ENCODE measurements at regions not wholly inside any gene's neighbourhood (a gene's known extent, or its start where the extent isn't known, plus 50 kb on each side); places are given as distances from the start of the nearest gene placed in this dataset.

DNA sequence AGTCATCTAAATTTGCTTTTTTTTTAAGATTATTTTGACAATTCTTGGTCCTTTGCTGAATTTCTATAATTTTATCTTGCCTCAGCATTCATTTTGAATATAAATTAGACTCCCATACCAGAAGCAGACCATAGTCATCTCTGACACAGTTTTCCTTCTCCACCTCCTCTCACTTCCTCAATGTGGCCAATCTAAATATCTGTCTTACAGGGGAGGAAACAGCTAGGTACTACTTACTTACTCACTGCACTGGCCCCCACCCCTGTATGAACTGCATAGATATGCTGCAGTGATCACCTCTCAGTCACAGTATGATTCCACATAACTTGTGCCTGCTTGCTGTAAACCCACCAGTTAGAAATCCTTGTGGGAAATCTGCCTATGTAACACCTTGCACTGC lies 665.6 kb downstream of the FGF9 start:
- no peak for DNase-seq

DNA sequence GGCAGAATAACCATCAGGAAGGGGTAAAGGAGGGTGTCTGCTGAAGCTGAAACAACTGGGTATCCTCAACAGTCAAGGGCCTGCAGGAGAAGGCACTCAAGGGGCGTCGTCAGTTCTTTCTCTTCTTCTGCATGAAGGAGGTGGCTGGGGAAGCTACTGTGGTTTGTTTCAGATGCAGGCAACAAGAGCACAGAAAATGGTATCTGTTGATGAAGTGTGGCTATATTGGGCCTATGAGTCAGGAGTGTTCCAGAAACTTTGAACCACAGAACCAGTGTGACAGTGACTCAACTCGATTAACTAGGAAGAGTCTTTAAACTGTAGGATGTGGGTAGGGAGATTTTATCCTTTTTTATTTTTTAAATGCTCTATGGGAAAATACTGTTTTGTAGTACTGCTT lies 686.3 kb downstream of the FGF9 start:
- DNase-seq: no peak

DNA sequence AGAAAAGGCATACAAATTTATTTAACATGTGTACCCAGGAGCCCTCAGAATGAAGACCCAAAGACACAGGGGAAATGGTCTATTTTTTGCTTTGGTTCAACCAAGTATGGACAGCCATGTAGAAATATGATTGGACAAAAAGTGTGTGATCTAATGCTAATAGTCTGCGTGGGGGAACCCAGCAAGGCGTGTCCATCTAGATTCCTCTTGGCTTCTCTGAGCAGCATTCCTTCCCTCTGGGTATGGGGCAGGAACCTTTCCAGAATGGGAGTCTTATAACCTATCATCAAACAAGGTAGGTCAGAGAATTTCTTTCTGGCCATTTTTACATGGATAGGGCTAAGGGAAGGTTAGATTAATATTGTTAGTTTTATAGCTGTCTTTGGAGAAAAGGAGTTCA lies 698.2 kb downstream of the FGF9 start:
- no peak for DNase-seq

DNA sequence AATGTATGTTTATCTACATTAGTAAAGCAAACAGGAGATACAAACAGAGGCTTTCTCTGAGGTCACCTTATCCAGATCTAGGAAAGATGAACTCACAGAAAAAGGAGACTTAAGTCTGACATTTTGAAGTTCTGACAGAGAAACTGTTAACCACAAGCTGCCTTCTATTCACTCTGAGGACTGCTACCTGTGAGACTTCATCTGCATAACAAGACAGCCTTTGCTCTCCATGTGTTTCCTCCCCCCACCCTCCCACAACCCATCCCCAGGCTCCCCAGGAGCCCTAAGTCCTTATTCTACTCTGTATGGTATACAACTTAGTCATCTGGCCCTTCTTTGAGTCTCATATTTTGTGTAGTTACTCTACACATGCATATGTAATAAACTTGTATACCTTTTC lies 699.0 kb downstream of the FGF9 start:
- DNase-seq: no peak

DNA sequence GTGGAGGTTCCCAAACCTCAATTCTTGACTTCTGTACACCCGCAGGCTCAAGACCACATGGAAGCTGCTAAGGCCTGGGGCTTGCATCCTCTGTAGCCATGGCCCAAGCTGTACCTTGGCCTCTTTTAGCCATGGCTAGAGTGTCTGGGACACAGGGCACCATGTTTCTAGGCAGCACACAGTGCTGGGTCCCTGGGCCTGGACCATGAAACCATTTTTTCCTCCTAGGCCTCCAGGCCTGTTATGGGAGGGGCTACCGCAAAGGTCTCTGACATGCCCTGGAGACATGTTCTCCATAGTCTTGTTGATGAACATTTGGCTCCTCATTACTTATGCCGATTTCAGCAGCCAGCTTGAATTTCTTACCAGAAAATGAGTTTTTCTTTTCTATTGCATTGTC lies 701.4 kb downstream of the FGF9 start:
- no peak for DNase-seq

DNA sequence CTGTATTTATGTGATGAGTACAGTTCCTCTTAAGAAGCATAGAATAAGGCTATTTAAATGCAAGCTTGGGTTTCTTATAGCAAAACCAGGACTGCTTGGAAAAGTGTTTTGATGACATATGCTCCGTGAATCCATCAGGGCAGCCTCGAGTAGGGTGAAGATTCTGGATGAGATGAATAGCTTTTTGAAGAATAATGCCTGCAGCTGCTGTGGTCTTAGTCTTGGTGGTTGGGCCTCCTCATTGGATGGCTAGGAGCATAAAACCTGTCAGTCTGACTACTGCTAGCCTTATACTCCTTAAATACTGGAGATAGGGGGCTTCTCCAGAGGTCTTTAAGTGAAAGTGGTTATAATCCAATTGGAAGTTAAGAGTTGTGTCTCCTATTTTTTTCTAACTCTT lies 704.3 kb downstream of the FGF9 start:
- DNase-seq: no peak

DNA sequence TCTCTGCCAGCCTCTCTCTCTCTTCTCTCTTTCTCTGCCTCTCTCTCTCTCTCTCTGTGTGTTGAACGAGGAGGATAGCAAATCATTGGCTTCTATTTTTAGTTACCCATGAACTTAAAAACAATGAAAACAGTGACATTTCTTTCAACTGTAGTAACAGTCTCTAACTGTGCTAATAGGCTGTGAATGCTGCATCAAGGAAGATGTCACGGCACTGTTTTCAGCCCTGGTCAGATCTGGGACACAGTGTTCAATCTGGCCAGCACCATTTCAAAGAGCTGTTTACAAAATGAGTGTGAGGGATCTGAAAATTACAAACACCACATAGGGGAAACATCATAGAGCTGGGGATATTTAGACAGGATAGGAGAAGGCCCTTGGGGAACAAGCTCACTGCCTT lies 717.0 kb downstream of the FGF9 start:
- no peak for DNase-seq

DNA sequence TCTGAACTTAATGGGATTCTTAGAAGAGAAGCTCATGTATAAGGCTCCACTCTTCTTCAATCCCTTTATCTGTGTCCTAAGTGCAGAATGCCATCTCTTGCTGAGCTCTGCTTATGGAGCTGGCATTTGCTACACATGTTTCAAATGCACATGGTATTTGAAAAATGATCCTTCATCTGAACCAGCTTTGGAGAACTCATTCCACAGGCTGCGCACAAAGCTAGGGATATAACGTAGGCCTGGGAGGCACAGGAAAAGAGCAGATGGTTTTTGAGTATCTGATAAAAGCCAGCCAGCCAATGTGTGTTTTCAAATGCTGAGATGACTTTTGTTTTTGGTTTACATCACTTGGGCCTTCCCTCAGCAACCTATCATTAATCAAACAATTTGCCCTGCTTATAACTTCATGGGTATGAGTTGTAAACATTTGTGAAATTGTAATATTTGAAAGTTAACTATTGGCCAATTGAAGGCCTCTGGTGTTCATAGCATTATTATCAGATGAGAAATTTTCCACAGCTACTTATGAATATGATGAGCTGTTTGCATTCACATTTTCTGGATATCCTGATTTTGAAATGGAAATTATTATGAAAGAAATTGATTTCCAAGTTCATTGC lies 729.0 kb downstream of the FGF9 start:
- DNase-seq: no peak

DNA sequence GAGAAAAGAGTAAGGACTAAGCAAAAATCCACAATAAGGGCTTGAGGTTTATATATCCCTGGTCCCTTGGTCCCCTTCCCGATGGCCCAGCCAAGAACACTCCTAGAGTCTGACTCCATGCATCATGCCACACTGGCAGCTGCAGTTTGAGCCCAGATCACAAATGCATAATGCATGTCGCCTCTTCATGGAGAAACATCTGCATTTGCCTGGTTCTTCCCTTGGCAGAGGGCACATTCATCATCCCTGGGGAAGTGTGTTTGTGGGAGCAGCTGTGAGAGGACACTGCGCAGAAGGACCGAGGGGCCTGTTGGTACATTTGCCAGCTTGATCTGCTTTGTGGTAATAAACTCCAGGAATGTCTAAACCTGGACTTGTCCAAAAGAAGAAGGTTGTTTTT lies 731.8 kb downstream of the FGF9 start:
- no peak for DNase-seq

DNA sequence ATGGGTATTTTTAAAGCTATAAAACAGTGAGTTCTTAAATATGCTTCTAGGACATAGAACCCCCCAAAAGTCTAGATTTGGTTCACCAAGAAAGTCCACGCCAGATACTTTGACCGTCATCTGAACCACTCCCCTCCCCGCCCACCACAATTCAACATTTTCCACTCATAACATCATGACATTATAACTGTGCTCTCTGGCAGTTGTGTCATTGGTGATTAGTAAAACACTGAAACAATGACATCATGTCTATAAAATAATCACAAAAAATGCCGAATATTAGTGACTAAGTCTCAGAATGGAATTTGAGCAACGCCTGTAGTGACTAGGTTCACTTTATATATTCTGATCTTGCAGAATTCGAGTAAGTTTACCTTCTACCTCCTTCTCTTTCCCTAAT lies 732.3 kb downstream of the FGF9 start:
- DNase-seq: no peak

DNA sequence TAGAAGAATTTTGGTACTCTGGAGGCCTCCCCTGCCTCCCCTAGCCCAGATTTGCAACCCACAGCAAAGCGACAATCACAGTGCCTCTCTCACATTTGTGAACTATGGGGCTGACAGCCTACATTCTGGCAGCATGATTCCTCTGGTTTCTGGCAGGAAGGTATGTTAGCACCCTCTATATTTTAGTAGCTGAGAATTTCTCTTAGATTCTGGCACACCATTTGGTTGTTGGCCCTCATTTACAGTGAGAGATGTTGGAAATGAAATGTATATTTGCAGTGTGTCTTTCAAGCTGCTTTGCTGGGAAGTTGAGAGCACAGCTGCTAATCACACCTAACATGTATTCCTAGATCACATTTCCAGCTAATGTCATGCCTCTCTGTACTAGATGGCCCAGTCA lies 735.0 kb downstream of the FGF9 start:
- no peak for DNase-seq

DNA sequence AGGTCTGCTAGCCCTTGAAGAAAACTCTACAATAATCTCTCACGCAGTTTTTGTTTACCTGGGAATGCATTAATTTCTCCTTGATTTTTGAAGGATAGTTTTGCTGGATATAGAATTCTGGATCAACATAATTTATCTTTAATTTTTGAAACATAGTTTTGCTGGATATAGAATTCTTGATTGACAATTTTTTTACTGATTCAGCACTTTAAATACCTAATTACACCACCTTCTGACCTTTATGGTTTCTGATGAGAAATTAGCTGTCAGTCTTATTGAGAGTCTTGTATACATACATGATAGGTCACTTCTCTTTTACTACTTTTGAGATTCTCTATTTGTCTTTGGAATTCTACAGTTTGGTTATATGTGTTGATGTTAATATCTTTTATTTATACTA lies 741.6 kb downstream of the FGF9 start:
- DNase-seq: no peak

DNA sequence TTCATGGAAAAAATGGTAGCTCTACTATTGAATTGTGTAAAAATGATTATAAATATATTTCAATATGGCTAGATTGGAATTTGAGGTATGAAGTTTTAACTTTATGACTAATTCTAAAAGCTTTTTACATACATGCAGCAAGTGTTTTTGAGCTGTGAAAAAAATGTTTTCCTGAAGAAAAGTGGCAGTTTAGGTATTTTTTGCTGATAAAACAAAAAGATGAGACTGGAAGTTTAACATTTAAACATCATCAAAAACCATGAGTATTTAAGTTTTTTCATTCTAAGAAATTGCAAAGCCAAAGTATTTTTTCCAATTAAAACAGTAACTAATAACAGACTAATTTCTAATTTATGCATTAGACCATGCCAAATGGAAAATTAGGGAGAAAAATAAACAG lies 751.1 kb downstream of the FGF9 start:
- no peak for DNase-seq

DNA sequence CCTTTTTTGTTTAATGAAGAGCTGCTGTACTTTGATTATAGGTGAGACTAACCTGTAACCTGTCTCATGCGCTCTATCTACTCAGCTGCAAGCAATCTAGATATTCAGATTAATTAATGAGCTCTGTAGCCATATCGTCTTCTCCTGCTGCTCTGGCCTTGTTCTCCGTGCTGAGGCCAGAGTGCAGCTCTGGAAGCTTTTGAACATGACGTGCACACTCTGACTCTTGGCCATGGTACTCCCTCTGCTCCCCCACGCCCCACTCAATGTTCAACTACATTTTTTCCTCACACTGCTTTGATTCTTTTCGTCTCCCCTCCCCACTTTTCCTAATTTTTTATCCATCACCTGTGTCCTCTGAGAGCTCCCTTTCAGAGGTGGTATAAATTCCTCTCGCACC lies 751.8 kb downstream of the FGF9 start:
- no peak for DNase-seq

DNA sequence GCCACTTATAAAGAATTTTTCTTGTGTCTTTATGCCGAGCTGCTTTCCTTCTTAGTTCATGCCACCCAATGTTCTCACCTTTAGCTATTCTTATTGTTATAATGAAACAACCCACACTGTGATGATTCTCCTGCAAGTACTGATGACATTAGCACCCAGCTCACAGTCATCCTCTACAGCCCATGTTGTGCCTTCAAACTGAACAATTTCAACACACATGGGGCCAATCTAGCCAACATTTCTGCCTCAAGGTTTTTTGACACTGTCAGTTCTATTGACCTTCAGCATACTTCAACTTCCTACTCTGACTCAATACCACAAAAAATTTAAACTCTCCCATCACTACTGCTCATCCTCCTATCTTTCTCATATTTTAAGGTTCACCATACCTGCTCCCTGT lies 752.4 kb downstream of the FGF9 start:
- DNase-seq: no peak

DNA sequence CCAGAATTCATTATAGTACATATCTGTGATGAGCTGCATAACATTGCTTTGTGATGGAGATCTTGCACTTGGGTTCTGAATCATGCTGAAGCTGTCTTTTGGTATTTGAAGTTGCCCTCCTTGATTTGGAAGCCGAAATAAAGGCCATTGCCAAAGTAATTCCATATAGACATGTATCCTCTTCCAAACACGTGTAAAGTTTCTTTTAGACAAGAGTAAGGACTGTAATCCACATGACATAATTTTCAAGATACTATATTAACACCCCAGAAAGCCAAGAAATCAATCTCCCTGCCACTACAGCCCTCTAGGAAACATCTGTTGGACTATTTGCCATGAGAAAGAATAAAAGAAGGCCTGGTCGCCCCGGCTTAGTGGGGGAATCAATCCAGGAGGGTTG lies 754.2 kb downstream of the FGF9 start:
- DNase-seq: no peak

DNA sequence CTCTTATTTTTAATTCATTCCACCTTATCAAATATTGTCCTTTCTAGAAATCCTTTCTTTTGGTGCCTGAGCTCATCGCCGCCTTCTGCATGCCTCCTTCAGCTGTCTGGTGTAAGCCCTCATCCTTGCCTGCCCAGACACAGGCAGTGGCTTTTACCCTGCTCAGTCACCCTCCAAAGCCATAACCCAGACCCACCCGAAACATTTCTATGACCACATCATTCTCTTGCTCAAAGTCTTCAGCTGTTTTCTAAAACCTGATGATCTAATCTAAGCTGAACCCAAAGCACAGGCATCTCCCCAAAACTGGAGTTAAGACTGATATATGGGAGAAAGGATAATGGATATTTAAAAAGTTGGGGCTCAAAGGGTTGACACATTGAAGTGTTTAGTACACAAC lies 753.7 kb upstream of the SGCG start:
- no peak for DNase-seq

DNA sequence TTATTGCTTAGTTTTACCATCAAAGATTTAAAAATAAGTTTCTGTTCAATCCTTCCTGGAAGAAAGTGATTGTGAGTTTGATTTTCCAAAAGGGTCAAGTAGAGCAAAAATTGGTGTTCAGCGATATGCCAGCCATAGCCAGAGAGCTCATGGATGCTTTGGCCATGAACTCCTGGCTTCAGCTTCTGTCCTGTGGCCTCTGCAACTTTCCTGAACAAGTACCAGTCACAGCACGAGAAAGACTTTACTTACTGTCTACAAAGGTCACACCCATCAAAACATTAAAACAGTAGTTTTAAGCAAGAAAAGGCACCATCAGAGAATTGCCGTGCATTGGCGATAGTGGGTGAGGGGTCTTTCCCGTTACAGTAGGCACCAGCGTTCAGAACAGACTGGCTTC lies 753.0 kb upstream of the SGCG start:
- no peak for DNase-seq

DNA sequence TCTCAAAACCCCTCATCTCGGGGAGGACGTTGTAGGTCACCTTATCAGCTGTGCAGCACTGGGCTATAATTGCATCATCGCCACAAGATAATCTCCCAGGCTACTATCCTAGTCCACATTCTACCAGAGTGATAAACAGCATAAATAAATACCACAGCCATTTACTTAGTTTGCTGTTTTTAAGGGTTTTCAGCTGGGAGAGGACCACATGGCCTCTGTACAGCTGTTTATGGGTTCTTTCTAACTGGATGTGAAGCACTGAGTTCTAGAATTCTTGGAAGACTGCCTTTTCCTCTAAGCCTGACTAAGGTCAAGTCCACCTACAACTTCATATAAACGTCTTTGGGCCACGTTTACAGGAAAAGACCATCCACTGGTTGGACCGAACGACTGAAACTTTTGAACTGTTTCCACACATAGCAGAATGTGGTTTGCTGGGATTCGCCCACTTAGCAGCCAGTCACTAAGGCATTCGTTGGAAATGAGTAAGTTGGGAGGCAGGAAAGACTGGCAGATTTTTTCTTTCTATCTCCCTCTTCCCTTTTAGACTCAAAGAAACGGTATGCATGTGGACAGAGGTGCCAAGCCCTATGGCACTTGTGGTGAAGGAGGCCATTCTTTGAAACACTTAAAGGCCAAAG lies 752.5 kb upstream of the SGCG start:
- DNase-seq: no peak

DNA sequence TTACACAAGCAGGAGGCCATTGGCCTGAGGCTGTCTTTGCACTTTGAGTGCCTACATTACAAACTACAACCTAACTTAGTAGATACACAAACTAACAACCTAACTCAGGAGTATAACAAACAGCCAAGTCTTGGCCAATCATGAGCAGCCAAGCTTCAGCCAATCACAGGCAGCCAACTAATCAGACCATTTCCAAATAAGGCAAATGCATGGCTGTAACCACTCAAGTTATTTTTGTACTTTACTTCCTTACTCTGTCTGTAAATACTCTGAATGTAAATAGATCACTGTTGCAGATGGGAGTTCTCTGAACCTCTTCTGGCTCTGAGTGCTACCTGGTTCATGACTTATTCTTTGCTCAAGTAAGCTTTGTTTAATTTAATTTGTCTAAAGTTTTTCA lies 748.1 kb upstream of the SGCG start:
- DNase-seq: no peak

DNA sequence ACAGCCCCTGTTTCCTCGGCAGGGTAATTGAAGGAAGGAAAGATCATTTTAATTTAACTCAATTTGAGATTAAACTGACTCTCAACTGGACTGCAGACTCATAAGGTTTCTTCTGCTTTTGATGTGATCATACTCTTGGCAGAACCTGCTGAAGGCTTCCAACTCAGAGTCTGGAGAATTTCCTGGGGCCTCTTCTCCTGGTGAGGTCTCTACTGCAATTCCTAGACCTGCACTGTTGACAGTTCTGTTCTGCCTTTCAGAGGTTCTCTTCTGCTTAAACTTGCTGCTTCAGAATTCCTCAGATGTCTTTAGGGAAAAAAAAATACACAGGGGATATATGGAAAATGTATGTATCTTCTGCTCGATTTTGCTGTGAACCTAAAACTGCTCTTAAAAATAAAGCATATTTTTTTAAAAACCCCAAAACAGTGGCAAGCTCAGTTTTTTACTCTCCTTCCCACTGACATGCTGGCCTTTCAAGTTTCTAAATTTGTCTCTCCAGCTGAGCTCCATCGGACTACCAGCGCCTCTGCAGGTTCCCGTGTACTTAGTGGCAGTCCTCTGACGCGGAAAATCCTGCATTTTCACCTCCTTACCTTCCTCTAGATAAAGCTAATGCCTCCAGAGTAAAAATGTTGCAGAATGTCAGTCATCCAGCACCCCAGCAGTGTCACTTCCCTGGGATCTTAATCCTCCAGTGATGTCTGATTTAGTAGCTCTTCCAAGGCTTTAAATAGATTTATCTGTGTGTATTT lies 733.5 kb upstream of the SGCG start:
- no peak for DNase-seq

DNA sequence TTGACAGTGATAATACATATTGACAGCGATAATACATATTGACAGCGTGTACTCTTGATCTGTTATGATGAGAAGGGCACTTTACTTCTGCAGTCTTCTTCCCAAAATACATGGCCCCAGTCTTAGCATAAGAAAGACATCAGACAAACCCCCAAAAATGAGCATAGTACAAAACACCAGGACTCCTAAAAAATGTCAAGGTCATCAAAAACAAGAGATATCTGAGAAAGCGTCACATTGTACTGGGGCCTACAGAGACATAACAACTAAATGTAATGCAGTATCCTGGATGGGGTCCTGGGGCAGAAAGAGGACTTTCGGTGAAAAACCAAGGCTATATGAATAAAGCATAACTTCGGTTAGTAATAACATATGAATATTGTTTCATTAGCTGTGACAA lies 731.5 kb upstream of the SGCG start:
- no peak for DNase-seq

DNA sequence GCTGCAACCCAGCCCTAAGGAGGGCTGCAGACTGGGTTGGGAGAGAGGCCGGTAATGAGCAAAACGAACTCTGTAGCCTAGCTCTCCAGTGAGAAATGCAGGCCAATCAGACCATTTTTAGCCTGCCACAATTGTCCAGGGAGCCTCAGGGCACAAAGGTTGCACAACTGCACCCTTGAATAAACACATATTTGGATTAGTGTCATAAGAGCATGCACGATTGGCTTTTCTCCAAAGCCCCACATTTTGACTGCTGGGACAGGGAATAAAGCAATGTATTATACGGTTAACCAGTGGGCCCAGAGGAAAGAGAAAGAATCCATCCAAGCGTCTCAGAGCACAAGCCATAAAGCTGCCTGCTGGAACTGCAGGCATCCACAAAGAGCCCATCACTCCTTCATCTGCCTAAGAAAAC lies 729.4 kb upstream of the SGCG start:
- DNase-seq: no peak

DNA sequence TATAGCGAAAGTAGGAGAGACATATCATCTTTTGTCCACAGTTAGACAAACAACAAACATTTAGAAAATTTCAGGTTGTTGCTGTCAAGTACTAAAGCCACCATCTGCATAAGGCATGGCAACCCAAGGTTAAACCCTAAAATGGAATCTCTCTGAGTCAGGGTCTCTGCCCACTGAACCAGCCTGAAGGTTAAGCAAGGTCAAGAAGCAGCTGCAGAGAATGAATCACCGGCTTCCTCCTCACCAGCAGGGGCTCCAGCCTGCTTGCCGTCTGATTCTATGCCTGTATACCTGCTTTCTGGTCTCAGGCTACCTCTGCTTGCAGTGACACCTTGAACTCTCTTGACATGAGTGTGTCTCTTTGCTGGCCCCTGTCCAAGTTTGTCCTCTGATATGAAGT lies 726.2 kb upstream of the SGCG start:
- no peak for DNase-seq

DNA sequence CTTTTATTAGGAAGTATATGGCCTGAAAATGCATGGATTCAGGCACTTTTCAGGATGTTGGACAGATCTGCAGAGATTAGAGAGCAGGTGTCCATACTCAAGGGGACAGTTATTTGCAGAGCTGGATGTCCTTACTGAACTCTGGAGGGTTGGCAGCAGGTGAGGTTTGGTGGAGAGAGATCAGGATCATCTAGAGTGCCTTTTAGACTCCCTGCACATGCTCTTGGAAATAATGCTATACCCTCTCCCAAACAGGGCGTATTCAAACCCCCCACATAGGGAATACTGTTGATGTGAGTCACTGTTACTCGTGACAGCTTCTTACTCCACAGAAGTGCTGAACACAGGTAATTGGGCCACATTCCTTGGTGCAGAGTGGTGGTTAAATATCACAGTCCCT lies 725.7 kb upstream of the SGCG start:
- no peak for DNase-seq
